ENCODE measurements at regions not wholly inside any gene's neighbourhood (a gene's known extent, or its start where the extent isn't known, plus 50 kb on each side); places are given as distances from the start of the nearest gene placed in this dataset.
"Not testable (repeated sequence)": the region's sequence is repeated elsewhere in the genome, so short reads cannot be mapped to it uniquely, and the experiment has no call there.

DNA sequence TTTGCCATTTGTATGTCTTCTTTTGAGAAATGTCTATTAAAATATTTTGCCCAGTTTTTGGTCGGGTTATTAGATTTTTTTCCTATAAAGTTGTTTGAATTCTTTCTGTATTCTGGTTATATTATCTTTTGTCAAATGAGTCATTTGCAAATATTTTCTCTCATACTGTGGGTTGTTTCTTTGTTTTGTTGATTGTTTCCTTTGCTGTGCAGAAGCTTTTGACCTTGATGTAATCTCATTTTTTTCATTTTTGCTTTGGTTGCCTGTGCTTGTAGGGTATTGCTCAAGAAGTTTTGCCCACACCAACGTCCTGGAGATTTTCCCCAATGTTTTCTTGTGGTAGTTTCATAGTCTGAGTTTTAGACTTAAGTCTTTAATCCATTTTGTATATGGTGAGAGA lies 245.7 kb downstream of the ADCYAP1 start:
- no peak for DNase-seq

DNA sequence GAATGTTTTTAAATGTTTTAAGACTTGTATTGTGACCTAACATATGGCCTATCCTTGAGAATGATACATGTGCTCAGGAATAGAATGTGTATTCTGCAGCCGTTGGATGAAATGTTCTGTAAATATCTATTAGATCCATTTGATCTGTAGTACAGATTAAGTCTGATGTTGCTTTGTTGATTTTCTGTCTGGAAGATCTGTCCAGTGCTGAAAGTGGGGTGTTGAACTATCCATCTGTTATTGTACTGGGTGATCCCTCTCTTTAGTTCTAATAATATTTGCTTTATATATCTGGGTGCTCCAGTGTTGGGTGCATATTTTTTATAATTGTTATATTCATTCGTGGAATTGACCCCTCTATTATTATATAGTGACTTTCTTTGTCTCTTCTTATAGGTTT lies 248.3 kb downstream of the ADCYAP1 start:
- DNase-seq, result not testable (repeated sequence)

GRCh38 chr18:1173593-1173992 lies 268.9 kb downstream of the ADCYAP1 start:
- no peak for DNase-seq

- no peak for DNase-seq
These were observed 272.6 kb downstream of the ADCYAP1 start for GRCh38 chr18:1177232-1177631.

GRCh38 chr18:1191341-1191740 lies 286.7 kb downstream of the ADCYAP1 start:
- no peak for DNase-seq

- no peak for DNase-seq
These were observed 308.5 kb downstream of the ADCYAP1 start for GRCh38 chr18:1213126-1213525.

DNA sequence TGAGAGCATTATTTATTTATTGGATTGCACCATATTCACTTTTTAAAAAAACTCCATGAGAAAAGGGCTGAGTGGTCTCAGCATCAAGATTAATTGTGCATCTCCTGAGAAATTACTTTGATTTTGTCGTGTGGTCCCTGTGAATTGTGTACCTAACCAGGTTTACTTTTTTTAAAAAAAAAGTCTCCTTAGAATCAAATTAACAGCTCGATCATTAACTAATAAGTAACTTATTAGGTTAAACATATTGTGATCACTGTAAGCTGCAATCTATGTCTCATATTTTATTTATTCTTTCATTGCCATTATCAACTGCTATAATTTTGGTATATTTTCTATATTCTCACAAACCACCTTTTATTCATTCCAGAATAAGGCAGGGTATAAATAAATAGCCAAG lies 318.2 kb downstream of the ADCYAP1 start:
- DNase-seq, result no peak

DNA sequence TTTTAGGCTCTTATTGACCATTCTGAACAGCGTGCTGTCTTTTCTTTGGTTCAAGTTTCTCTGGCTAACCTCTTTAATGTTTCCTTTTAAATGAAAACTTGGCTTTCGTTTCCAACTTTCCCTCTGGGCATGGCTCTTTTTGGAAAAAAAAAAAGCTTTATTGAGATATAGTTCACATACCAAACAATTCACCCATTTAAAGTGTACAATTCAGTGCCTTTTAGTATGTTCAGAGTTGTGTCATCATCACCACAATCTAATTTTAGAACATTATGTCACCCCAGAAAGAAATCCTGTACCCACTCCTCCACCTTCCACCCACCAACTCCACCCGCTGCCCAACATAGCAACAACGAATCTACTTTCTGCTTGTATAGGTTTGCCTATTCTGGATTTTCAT lies 322.4 kb downstream of the ADCYAP1 start:
- DNase-seq, result no peak

DNA sequence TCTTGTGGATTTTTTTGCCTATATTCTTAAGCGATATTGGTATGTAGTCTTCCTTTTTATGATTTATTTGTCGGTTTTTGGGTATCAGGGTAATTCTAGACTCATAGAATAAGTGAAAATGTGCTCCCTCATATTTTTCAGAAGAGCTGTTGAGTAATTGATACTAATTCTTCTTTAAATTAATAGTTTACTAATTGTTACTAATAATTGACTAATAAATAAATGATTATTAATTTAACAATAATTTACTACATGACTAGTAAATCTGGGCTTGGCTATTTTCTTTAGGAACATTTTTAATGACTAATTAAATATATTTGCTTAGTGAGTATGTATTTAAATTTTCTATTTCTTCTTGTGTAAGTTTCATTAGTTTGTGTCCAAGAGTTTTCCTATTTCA lies 325.0 kb downstream of the ADCYAP1 start:
- no peak for DNase-seq

DNA sequence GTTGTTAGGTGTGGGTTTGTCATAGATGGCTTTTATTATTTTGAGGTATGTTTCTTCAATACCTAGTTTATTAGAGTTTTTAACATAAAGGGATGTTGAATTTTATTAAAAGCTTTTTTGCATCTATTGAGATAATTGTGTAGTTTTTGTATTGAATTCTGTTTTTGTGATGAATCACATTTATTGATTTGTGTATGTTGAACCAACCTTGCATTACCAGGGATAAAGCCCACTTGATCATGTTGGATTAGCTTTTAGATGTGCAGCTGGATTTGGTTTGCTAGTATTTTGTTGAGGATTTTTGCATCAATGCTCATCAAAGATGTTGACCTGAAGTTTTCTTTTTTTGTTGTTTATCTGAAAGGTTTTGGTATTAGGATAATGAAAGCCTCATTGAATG lies 328.2 kb downstream of the ADCYAP1 start:
- DNase-seq, result no peak

- no peak for DNase-seq
These were observed 336.0 kb downstream of the ADCYAP1 start for GRCh38 chr18:1240701-1241100.

DNA sequence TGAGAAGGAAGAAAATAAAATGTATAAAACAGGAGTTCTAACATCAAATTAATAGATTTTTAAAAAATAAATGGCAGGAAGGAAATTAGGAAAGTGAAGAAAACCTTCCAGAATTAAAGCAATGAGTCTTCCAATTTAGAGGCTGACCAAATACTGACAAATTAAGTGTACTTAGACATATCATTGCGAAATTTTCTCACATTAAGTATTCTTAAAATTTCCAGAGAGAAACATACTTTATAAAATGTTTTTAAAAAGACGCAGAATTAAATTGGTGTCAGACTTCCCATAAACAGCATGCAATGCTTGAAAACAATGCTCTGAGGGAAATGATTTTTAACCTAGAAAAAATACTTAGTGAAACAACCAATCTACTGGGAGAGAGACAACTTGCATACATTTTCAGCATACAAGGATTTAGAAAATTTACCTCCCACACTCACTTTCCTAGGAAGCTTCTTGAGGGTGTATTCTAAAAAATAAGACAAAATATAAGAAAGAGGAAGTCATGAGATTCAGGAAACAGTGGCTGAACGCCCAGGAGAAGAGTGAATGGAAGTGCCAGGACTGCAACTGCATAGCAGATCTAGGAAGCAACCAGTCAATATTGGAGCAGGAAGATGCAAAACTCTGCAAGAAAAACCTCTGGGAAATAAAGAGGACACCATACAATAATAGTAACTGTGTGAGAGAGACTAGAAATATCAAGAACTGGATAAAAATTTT lies 339.9 kb downstream of the ADCYAP1 start:
- no peak for DNase-seq

GRCh38 chr18:1246827-1247226 lies 342.2 kb downstream of the ADCYAP1 start:
- DNase-seq, result no peak

DNA sequence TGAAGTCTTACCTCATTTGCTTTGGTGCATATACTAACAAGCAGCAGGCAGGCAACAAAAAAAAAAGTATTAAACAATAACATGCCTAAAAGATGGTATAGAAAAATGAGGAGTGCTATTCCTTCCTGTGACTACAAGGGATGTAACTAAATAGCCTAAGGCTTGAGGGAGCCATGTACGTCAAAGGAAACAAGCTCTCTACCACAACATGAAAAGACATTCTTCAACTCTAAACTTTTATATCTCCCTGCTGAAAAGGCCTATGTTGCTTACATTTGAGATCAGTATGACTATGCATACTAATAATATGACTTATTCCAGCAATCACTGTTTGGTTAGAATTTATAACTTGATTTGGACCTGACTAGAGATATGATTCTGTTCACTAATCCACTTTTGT lies 347.9 kb downstream of the ADCYAP1 start:
- DNase-seq, result no peak

DNA sequence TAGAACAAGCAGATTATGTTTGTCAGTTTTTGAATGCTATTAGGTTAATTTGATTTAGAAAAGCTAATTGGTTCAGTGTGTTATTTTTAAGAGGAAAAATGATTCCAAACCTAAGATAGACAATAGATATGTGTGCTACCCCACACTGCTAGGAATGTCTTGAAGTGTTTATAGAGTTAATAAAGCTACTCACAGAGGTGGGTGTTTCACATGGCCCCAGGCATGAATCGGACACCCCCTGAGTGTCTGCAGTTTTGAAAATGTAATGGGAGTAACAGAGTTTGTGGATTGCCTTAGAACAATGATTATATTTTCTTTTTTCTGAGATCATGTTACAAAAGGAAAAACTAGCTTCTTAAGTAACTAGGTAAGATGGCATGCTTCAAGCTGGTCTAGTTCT lies 348.3 kb downstream of the ADCYAP1 start:
- DNase-seq, result no peak

- DNase-seq, result no peak
These were observed 349.2 kb downstream of the ADCYAP1 start for GRCh38 chr18:1253827-1254226.

- no peak for DNase-seq
These were observed 356.4 kb downstream of the ADCYAP1 start for GRCh38 chr18:1261054-1261453.

DNA sequence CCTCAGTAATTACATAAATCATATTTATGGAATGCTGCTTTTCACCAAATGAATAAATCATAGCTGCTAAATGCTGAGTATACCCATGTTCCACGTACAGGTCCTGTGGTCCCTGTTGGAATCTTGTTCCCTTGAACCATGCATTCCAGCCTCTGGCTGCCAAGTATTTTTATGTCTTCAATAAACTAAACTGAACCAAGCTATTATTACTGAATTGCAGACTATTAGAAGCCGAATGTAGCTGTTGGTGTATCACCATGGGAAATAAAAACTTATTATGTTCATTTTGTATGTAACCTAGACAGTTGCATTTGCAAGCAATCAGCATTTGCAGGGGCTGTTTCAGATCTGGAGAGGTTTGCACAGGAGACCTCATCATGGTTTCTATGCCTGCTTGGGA lies 362.4 kb downstream of the ADCYAP1 start:
- DNase-seq, result no peak

DNA sequence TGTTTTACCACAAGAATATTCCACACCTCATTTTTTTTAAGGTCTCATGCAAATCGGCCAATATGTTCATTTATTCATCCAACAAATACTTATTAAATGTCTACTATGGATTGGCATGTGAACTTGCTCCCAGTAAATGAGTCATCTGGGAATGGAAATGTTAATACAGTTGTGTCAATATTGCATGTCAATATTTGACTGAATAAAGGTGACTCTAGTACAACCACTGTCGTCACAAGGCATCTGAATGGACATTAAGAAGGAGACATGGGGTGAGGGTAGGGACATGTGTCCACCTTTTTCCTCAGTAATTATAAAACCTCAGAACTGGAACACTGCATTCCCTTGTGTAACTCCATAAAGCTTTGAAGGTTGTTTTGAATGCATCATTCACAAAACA lies 365.4 kb downstream of the ADCYAP1 start:
- DNase-seq, result no peak

GRCh38 chr18:1273469-1273868 lies 368.8 kb downstream of the ADCYAP1 start:
- DNase-seq, result no peak

DNA sequence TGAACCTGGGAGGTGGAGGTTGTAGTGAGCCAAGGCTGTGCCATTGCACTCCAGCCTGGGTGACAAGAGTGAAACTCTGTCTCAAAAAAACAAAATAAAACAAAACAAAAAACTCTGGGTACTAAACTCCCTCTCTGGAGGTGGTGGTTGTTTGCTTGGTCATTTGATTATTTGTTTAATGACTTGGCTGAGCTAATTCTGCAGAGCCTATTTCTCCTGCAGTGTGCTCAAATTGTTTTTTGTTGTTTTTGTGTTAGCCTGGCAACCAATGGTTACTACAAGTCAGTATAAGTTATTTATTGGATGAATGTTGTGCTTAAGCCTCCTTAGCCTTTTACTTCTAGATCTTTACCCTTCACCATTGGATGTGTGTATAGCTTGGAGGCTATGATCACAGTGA lies 387.5 kb downstream of the ADCYAP1 start:
- no peak for DNase-seq

DNA sequence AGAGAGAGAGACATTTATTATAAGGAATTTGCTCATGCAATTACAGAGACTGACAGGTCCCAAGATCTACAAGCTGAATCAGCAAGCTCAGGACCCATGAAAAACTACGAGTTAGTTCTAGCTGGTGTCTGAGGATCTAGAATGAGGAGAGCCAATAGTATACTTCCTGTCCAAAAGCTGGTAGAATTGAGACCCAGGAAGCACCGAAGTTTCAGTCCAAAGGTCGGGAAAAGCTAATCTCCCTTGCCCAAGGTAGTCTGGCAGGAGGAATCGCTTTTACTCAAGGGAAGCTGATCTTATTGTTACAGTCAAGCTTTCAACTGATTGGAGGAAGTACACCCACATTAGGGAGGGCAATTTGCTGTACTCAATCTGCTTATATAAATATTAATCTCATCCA lies 389.6 kb downstream of the ADCYAP1 start:
- DNase-seq, result no peak

DNA sequence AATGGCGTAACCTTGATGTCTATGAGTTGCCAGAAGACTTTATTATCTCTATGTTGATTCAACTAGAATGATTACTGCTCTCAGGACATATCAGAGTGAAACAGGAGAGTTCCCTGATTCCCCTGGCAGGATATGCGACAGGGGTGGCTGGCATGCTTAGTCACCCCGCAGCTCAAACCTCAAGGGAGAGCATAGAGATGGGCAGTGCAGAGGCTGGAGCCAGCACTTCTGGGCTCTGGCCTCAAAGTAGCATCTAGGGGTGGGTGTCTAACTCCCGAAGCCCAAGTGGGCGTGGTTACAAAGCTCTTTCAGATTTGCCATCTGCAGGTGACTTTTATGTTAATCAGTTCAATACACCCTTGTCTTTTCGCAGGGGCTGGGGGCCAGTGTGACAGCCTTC lies 391.6 kb downstream of the ADCYAP1 start:
- DNase-seq, result no peak

GRCh38 chr18:1302861-1303260 lies 398.2 kb downstream of the ADCYAP1 start:
- DNase-seq, result no peak

DNA sequence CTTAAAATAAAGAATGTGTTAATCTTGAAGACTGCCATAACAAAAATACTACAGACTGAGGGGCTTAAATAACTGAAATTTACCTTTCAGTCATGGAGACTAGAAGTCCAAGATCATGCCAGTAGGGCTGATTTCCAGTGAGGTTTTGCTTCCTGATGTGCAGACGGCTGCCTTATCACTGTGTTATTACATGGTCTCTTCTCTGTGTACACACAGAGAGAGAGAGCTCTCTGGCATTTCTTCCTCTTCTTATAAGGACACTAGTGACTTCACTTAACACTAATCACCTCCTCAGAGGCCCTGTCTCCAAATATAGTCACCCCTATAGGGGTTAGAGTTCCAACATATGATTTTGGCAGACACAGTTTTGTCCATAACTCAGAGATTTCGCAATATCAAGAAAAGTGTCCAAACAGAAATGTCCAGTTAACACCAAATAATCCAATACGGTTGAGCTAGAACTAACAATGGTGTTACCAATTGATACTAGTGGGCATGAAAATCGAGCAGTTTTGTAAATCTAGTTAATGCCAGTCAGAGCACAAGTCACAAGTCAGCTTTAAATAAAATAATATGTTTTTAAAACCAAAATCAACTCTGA lies 399.8 kb downstream of the ADCYAP1 start:
- DNase-seq, result no peak

All from NCI-H1105 (cell line).